COLO829 (cell line): ENCODE measurements at regions not wholly inside any gene's neighbourhood (a gene's known extent, or its start where the extent isn't known, plus 50 kb on each side); places are given as distances from the start of the nearest gene placed in this dataset.

ENCODE experiments used
- DNase-seq: peaks from one replicate; pipeline ENCODE4 v3.0.0; 2012; ENCODE audit warnings: low spot score

- no peak for DNase-seq
Measured at GRCh38 chr7:1321411-1322239, 89.0 kb downstream of the UNCX start.

- no peak for DNase-seq
Measured at GRCh38 chr7:1322240-1323110, 89.8 kb downstream of the UNCX start.

GRCh38 chr7:1323178-1324027, 90.7 kb downstream of the UNCX start:
- DNase-seq: no peak

GRCh38 chr7:1324028-1324900, 91.6 kb downstream of the UNCX start:
- DNase-seq: no peak

- no peak for DNase-seq
Measured at GRCh38 chr7:1325246-1325645, 92.6 kb downstream of the UNCX start.

GRCh38 chr7:1325646-1326510, 93.2 kb downstream of the UNCX start:
- no peak for DNase-seq

GRCh38 chr7:1326511-1326785, 93.8 kb downstream of the UNCX start:
- DNase-seq: no peak

- no peak for DNase-seq
Measured at GRCh38 chr7:1329261-1329660, 96.6 kb downstream of the UNCX start.

GRCh38 chr7:1329966-1330800, 97.5 kb downstream of the UNCX start:
- no peak for DNase-seq

GRCh38 chr7:1330801-1331425, 98.2 kb downstream of the UNCX start:
- no peak for DNase-seq

GRCh38 chr7:1331561-1332467, 99.1 kb downstream of the UNCX start:
- no peak for DNase-seq

- DNase-seq: no peak
Measured at GRCh38 chr7:1336509-1336908, 103.8 kb downstream of the UNCX start.

GRCh38 chr7:1339611-1340010, 106.9 kb downstream of the UNCX start:
- no peak for DNase-seq

GRCh38 chr7:1340031-1340430, 107.4 kb downstream of the UNCX start:
- no peak for DNase-seq

GRCh38 chr7:1340461-1341360, 108.0 kb downstream of the UNCX start:
- no peak for DNase-seq

- DNase-seq: no peak
Measured at GRCh38 chr7:1341361-1342089, 108.9 kb downstream of the UNCX start.
